Fibroblast of skin of scalp (primary cell): ENCODE measurements at regions not wholly inside any gene's neighbourhood (a gene's known extent, or its start where the extent isn't known, plus 50 kb on each side); places are given as distances from the start of the nearest gene placed in this dataset.
A peak's percentile ranks its signal among the peaks of the same experiment; 100 is the strongest.

Experiments
- DNase-seq: peaks from one replicate; pipeline ENCODE4 v3.0.0-alpha.2; 2013

DNA sequence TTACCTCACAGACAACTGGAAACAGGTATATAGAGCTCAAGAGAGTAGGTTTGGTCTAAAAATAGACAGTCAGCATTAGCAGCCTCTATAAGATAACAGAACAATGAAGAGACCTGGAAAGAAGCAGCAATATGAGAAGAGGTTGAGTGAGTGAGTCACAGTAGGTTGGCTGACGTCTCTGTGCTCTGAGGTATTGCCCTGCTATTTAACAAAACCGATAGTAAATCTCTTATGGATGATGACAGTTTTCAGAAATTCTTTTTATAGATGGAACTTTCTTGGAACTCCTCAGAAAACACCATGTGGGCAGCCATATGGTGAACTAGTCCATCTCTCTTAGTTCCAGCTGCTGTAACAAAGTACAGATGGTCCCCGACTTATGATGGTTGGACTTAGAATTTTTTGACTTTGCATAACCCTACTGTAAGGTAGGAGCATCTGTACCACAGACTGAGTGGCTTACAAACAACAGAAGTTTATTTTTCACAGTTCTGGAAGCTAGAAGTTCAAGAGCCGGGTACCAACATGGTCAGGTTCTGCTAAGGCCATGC lies 123.5 kb downstream of the MBD2 start:
- peak; percentile 43 for DNase-seq

DNA sequence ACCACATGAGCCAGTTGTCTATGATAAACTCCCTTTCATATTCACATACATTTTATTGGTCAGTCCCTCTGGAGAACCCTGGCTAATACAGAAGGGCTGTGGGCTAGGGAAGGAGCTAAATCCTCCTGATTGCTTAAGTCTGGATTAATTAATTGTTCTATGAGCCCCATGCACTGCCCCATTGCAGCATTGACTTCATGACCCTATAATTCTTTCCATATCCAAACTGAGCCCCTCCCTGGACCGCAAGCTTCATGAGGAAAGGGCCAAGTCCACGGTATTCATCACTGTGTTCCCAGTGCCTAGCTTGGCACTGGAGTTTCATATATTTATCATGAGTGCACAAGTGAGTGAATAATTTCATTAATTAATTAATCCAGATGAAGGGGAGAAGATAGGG lies 124.0 kb downstream of the MBD2 start:
- no peak for DNase-seq

DNA sequence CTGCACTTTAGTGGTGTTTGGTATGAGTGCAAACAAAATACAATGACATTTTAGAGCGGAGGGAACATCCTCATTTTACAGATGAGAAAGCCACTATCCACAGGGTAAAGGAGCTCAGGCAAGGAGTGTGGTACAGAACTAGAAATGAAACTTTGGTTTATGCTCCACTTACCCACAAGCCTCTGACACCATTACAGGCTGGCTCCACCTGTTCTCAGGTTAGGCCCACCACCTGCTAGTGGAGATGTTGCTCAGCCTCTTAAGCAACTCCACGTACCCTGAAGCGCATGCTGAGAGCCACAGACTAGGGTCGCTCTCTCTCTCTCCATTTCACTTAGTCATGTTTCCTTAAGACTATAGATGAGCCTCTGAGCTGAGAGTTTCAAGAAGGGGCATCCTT lies 130.0 kb downstream of the MBD2 start:
- DNase-seq, result no peak

DNA sequence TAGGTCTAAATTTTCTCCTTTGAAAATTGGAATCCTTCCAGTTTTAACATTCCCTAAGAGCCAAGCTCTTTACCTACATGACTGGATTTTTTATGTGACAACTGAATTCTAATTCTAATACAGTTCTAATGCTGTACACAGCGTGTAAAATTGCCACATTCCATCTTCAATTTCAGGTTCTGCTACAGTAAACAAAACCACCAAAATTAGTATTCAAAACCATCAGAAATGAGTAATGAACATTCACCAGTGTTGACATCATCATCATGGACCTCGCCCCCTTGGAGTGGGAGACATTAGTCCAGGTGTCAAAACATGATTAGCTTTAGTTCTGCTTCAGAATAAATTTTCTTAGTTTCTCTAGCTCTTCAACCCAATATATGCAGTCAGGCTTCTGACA lies 133.6 kb downstream of the MBD2 start:
- DNase-seq, result peak; percentile 8

DNA sequence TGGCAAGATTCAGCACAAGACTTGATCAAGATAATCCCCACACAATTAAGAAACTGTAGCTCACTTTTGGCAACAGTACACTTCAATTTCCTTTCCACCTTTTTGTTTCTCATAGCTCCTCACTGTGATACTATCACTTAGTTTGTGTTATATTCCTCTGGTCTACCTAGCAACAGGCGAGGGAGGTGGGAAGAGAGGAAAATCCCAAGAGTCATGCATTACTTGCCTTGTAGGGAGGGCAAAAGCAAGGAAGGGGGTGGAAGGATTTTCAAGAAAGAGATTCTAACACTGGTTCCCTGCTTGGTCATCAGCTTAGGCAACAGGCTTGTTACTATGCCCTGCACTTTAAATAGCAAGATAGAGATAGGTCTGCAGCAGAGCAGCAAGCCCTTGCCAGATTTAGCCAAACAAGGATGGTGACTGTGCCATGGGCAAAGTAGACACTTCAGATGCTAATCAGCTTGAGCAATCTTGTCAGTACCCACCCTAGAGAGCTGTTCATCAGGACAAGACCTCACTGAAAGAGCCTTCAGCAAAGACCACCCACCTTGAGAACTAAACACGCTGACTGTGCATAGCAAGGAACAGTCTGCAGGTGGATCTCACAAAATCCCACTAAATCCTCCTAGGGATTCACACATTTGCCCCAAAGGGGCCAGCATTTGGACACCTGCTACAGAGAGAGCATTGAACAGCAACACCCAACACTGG lies 134.6 kb downstream of the MBD2 start:
- DNase-seq, result no peak

DNA sequence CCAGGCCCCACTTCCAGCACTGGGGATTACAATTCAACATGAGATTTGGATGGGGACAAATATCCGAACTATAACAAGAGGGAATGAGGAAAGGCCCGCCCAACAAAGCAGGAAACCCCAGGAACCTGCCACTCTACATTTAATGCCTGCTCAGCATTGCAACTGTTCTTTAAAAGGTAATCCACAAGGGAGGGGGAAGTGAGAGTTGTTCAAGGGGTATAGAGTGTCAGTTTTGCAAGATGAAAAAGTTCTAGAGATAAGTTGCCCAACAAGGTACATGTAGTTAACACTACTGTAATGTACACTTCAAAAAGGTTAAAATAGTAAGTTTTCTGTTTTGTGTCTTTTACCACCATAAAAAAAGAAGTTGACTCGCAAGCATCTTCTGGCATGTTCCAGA lies 137.6 kb downstream of the MBD2 start:
- DNase-seq, result no peak

DNA sequence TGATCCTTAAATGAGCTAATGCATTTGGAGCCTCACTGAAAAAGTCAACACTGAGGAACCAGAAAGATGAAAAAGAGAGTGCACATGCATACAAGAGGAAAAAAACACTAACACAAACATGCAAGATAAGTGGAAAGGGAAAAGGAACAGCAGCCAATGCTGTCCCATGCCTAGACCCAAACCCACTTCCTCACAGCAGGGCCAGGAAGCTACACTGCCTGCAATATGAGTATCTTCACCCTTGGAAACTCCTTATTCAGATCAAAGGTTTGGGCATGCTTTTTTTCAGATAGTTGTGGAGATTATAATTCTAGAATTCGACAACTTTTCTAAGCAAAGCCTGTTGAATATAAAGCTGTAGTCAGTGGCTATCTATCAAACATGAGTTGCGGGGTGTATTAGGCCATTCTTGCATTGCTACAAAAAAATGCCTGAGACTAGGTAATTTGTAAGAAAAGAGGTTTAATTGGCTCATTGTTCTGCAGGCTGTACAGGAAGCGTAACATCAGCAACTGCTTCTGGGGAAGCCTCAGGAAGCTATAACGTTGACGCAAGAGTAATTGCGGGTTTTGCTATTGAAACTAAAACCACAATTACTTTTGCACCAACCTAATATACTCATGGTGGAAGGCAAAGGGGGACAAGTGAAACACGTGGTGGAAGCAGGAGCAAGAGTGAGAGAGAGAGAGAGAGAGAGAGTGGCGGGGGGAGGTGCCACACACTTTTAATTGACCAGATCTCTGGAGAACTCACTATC lies 138.2 kb downstream of the MBD2 start:
- DNase-seq, result no peak

DNA sequence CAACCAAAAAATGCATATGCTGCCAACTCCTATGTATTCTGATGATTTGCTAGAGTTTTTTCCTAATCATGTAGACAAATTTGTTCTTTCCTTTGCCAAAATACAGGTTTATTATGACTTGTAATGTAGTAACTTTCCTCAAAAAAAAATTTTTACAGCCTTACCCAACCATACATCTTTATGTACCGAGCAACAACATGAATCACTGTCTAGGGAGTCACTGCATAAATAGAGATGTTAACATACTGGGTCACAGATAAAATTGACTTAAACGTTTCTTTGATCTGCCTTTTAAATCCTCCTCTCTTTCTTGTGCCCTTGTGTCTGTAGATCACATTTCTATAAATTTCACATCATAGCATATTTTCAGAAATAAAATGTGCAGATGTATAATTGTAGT lies 143.6 kb downstream of the MBD2 start:
- DNase-seq, result no peak

DNA sequence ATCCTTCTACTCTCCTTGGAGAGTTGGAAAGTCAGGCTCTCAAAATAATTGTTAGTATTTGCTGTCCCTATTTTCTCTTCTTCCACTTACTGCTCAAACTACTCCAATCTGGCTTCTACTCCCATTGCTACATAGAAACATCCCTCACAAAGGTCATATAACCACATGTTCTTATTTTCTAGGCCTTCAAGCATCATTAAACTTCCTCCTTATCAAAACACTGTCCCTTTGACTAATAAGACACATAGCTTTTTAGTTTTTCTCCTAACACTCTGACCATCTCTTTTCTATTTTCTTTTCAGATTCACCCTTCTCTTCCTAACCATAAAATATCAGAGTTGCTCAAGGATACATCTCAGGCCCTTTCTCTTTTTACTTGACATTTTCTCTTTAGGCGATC lies 148.3 kb downstream of the MBD2 start:
- DNase-seq, result no peak

DNA sequence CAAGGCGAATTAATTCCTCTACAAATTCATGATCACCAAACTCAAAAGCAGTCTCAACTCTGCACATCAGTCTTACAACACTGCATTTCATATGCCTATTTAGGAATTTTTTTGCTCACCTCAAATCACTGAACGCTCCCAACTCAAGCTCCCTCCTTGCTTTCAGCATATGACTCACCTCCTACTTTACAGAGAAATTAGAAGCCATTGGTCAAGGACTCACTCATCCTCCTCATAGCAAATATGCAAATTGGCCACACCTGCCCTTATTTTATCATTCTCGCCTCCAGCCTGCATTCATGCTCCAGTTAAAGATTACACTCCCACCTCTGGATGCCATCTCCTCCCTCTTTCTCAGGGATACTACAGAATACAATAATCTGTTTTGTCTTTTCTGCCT lies 148.8 kb downstream of the MBD2 start:
- no peak for DNase-seq

DNA sequence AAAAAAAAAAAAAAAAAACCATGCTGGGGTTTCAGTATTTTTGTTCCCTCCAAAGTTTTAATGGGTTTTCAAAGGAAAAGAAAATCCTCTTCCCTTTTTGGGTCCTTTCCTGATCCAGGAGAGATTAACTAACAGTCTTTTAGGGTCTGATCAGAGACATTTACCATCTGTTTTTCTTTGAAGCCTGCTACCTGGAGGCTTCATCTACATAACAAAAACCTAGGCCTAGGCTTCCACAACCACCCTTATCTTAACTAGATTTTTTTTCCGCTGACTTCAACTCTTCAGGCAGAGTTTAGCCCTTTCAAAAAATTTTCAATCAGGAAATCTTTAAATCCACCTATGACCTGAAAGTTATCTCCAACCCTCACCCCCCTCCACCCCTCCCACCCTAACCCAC lies 154.7 kb downstream of the MBD2 start:
- DNase-seq, result no peak

DNA sequence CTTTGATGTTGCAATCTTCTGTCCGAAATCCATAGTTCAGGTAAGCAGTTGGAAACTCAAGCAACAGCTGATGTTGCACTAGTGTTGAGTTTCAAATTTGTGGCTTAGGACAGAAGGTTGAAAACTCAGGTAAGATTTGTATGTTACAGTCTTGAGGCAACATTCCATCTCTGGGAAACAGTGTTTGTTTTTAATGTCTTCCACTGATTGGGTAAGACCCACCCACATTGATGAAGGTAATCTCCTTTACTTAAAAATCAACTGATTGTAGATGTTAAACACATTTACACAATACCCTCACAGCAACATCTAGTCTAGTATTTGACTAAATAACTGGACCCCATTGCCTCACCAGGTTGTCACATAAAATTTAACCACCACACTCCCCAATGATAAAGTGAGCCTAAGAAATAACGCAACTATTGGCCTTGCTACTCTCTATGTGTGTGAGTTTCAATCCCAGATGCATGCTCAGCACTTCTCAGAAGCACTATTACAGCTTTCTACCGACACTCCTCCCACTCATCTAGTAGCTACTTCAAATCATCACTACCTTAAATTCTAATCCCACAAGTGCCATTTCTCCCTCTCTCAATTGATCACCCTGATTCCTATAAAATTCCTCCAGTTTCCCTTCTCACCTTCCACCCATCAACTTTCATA lies 164.0 kb downstream of the MBD2 start:
- no peak for DNase-seq

DNA sequence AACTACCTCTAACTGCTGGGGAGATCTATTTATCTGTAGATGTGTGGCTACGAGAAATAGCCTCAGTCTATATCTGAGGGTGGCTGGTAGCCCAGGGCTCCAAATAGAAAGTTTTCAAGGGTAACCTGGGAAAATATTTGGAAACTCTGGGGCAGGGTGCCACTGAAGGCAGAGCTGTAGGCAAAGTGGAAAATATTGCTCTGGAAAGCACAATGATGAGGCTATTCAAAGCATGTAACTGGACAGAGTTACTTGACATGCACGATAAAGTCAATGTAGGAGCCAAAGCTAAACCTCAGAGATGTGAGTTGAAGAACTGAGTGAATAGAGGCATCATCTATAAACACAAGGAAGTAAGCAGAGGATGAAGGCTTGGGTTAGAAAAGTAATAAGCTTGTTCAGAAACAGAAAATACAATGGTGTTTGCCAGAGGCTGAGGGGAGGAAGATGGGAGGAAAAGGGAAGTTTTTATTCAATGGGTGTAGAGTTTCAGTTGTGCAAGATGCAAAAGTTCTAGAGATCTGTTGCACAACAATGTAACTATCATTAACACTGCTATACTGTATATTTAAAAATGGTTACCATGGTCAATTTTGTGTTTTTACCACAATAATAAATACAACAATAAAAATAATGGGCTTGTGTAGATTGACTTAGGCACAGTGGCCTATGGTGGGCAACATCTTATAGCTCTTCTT lies 171.6 kb downstream of the MBD2 start:
- DNase-seq, result no peak

DNA sequence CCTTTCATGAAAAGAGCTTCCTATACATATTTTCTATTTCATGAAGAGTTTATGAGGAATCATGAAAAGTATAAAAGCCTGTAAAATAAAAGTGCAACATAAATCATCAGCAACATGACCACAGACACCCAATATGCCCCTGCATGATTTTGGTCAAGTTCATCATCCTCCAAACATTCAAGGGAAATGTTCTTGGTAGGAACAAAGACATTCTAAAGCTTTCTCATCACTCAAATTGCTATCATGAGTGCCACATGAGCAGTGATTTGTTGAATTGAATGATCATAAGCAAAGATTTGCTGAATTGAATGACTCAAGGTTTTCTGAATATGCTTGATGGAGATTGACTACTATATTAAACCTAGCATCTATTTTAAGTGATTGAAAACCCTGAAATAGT lies 172.2 kb downstream of the MBD2 start:
- DNase-seq, result no peak

DNA sequence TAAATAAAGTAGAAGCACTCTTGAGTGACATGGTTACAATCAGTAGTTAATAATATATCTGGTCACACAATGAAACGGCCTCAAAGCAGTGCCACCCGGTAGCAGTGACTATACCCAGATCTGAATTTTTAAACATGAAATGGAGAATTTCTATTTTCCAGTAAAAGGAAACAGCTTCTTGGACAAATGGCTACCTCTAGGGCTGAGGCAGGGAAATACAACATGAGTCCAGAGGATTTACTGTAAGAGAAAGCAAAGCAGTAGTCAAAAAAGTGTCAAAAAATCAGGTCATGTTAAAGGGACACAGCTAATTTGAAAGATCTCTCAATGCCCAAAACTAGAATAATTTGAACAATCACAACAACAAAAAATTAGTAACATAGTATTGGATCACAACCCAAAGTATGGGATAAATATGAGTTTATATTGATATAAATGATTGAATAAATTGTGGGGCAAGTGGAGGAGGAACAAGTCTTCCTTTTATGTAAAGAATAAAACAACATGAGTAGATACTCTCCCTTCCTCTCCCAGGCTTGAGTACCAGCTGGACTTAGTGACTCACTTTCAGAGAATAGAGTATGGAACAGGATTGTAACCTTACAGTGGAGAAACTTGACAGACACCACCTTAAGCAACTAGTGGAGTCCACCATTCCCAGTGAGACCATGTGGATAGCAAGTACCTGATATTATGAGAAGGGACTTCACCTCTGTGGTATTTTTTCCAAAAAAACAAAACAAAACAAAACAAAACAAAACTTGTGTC lies 180.8 kb downstream of the MBD2 start:
- DNase-seq, result peak; percentile 17

DNA sequence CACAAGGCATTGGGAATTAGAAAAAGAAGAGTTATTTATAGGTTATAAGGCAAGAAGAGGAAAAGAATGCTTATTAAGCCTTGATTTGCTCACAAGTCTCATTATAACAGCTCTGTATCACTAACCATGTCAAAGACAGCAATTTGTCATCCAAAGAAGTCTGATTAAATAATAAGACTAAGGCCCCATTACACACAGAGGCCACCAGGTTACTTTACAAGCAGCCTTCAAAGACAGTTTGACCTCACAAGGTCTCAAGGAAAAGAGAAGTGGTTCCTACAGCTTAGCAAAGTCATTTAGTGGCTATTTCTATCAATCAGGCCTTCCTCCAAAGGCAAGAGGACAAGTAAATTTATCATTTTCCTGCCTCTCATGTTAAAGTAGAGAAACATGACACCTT lies 188.5 kb downstream of the MBD2 start:
- no peak for DNase-seq

DNA sequence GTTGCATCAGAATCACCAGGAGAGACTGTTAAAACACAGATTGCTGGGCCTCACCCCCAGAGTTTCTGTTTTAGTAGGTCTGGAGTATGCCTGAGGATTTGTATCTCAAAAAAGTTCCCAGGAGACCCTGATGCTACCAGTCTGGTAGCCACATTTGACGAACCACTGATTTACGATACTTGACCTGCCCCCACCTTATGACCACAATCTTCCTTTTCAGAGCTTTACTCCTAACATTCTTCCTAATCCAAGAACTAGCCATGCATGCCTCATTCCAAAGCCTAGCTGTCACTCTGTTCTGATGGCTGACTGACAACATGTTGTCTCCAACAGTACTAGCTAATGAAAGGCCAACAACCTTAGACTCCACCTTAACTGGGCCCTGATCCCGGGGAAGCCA lies 191.4 kb downstream of the MBD2 start:
- DNase-seq, result peak; percentile 53

DNA sequence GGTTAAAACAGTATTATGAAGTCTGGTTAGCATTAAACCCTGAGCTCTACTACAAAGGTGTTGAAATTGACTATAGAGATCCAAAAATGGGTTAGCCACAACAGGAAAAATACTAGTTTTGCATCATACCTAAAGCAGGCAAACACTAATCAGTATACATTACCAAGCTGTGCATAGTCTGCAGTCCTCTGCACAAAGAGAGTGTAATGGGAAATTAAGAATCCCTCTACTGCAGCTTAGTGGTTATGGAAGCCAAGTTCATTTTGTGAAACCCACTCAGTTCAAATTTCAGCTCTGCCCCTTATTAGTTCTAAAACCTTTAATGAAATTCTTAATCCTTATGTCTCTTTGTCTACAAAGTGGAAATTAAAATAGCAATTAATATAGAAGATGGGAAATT lies 192.1 kb downstream of the MBD2 start:
- no peak for DNase-seq

DNA sequence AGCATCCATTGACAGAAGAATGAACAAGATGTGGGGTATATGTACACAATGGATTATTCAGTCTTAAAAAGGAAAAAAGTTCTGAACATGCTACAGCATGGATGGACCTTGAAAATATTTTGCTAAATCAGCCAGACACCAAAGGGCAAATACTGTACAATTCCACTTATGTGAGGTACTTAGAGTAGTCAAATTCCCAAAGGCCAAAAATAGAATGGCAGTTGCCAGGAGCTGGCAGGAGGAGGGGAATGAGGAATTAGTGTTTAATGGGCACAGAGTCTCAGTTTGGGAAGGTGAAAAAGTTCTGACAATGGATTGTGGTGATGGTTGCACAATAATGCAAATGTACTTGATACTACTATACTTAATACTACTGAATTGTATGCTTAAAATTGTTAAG lies 193.2 kb downstream of the MBD2 start:
- no peak for DNase-seq

DNA sequence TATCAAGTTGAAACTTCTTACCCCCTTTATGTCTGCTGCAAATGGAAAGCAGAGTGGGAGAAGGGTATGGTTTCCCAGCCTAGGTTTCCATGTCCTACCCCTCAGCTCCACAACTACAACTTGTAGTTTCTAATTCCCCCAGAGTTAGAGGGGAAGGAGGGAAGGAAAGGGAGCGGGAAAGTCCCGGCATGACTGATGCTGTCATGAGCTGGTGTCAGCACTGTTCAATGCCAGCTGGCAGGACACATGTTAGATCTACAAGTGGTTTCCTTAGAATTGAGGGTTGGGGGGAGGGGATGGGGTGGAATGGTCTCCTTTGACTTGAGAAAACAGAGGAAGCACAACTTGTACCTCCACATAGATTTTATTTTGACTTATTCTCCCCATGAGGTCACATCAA lies 194.0 kb downstream of the MBD2 start:
- no peak for DNase-seq

DNA sequence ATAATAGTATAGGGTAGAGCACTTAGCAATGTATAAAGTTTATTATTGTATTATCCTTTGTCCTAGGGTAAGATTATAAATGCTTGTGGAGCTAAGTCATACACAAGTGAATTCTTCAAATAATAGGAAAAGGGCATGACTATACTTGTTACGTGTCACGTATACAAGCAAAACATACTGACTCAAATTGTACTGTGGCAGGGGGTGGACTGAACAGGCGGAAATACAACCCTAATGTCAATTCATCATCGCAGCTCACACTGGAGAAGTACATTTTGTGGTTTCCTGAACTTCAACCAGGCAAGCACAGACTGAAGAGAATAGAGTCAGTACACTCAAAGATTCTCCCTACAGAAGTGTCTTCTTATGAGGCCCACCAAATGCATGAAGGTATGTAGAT lies 201.0 kb downstream of the MBD2 start:
- DNase-seq, result peak; percentile 92

DNA sequence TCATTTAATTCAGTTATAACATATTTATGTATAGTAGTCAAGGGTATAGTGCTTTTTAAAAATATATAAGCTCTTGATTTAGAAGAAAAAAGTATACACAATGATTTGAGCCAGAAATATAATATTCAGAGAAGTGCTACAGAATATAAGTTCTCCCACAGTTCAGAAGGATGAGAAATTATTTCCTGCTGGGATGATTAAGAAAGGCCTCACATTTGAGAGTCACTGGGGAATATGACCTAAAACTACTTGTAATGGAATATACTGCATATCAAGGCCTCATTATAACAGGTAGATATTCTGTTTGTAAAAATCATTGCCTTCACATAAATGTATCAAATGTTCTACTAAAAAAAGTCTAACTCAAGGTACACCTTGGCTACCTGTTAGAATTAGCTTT lies 203.5 kb downstream of the MBD2 start:
- peak; percentile 35 for DNase-seq
